Vagina (tissue), 2 donors: ENCODE measurements at regions not wholly inside any gene's neighbourhood (a gene's known extent, or its start where the extent isn't known, plus 50 kb on each side); places are given as distances from the start of the nearest gene placed in this dataset.

ENCODE experiments used
- DNase-seq, 2 donors: peaks; one replicate each; pipeline ENCODE4 v3.0.0-alpha.2; 2017; ENCODE audit errors: extremely low spot score in 2 of 2
- H3K27ac ChIP-seq: fragments of 200-600 bp; sonication (generic); one replicate; pipeline ENCODE4 v1.5.1; 2019
- H3K27me3 ChIP-seq: fragments of 200-600 bp; sonication (generic); one replicate; pipeline ENCODE4 v1.5.1; 2019
- H3K36me3 ChIP-seq, 2 donors: fragments of 200-600 bp; sonication (generic); one replicate each; pipeline ENCODE4 v1.5.1; 2017 to 2019
- H3K4me1 ChIP-seq: fragments of 200-600 bp; sonication (generic); one replicate; pipeline ENCODE4 v1.5.1; 2019
- H3K4me3 ChIP-seq, 2 donors: fragments of 200-600 bp; sonication (generic); 1 replicate in 1 of 2; 2 replicates in 1 of 2; pipeline ENCODE4 v1.5.1; 2016 to 2019
- H3K9me3 ChIP-seq: fragments of 200-600 bp; sonication (generic); one replicate; pipeline ENCODE4 v1.5.1; 2019
- POLR2A ChIP-seq, 2 donors: fragments of 450-650 bp; IDR thresholded peaks; one replicate each; pipeline ENCODE4 v1.6.1; 2017; ENCODE audit warnings: antibody characterized with exemption in 2 of 2, mild to moderate bottlenecking in 2 of 2, moderate library complexity in 2 of 2
- POLR2AphosphoS5 ChIP-seq, 2 donors: sonication (generic); formaldehyde crosslinking; IDR thresholded peaks; one replicate each; pipeline ENCODE4 v1.9.0; 2017; ENCODE audit warnings: antibody characterized with exemption in 2 of 2, mild to moderate bottlenecking in 2 of 2, low read depth in 1 of 2; ENCODE audit not compliant: insufficient read depth in 1 of 2
- intact Hi-C: fragments of 100-400 bp; cut with DNase I; formaldehyde crosslinking; loops from one replicate; pipeline ENCODE4 v1.15.1; 2023
- TF ChIP-seq, protein P1 (sequence below), 3 experiments: fragments of 450-650 bp in 2 of 3; fragments of 200-600 bp in 1 of 3; sonication (generic) in 1 of 3; IDR thresholded peaks; one replicate each; pipeline ENCODE4 v1.5.1; 2017 to 2019; ENCODE audit warnings: antibody characterized with exemption in 3 of 3, mild to moderate bottlenecking in 2 of 3, moderate library complexity in 2 of 3

DNA sequence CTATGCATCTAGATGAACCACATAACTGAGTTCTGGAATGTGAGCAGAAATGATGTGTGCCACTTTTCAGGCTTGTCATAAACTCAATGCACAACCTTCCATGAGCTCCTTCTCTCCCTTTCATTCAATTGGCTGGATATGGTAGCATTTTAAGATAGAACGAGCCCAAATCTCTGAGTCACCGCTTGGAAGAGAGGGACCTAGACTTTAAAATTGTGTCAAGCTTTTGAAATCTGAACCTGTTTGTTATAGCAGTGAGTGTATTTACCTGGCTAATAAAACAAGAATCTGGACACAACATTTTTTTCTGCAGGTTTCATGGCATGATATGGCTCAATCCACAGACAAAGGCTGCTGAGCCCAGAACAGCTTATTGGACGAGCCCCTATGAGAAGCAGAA, 297.8 kb upstream of the SPRED2 start:
- no peaks in the 10 kb centered on the region for H3K27me3 ChIP-seq
- peaks cover 7% of the 10 kb centered on the region for H3K4me1 ChIP-seq
- no peak overlapping the region for H3K4me3 ChIP-seq
- H3K9me3 ChIP-seq: no peaks in the 10 kb centered on the region
- DNase-seq: no peak
- H3K36me3 ChIP-seq: no peaks in the 10 kb centered on the region
- intact Hi-C loops: no loop called here
- TF ChIP-seq POLR2AphosphoS5 (IDR thresholded peaks at IDR 0.05; ENCODE audit: insufficient read depth in 1 of 2, low read depth in 1 of 2): no peak
- TF ChIP-seq, protein P1, sequence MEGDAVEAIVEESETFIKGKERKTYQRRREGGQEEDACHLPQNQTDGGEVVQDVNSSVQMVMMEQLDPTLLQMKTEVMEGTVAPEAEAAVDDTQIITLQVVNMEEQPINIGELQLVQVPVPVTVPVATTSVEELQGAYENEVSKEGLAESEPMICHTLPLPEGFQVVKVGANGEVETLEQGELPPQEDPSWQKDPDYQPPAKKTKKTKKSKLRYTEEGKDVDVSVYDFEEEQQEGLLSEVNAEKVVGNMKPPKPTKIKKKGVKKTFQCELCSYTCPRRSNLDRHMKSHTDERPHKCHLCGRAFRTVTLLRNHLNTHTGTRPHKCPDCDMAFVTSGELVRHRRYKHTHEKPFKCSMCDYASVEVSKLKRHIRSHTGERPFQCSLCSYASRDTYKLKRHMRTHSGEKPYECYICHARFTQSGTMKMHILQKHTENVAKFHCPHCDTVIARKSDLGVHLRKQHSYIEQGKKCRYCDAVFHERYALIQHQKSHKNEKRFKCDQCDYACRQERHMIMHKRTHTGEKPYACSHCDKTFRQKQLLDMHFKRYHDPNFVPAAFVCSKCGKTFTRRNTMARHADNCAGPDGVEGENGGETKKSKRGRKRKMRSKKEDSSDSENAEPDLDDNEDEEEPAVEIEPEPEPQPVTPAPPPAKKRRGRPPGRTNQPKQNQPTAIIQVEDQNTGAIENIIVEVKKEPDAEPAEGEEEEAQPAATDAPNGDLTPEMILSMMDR (IDR thresholded peaks at IDR 0.05): no peak
- no peak for TF ChIP-seq POLR2A (IDR thresholded peaks at IDR 0.05)
- H3K27ac ChIP-seq: no peak overlapping the region

DNA sequence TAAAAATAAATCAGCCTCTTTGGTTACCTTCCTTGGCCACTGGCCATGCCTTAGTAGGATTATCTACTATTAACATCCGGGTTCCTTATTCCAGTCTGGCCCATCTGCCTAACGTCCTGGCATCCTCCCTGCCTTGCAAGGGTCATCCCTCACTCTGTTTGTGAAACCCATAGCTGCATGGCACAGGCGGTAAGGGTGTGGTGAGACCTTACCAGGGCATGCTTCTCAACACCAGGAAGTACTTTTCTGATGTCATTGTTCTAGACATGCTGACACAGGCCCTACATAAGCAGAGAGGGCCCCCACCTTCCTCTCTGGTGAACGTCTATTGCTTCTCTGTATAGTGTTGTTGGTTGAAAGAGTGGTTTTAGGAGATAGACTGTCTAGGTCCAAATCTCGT, 296.8 kb upstream of the SPRED2 start:
- no peak overlapping the region for H3K27ac ChIP-seq
- TF ChIP-seq, protein P1 (IDR thresholded peaks at IDR 0.05): no peak
- TF ChIP-seq POLR2A (IDR thresholded peaks at IDR 0.05): no peak
- TF ChIP-seq POLR2AphosphoS5 (IDR thresholded peaks at IDR 0.05; ENCODE audit: insufficient read depth in 1 of 2, low read depth in 1 of 2): no peak
- intact Hi-C loops: no loop called here

DNA sequence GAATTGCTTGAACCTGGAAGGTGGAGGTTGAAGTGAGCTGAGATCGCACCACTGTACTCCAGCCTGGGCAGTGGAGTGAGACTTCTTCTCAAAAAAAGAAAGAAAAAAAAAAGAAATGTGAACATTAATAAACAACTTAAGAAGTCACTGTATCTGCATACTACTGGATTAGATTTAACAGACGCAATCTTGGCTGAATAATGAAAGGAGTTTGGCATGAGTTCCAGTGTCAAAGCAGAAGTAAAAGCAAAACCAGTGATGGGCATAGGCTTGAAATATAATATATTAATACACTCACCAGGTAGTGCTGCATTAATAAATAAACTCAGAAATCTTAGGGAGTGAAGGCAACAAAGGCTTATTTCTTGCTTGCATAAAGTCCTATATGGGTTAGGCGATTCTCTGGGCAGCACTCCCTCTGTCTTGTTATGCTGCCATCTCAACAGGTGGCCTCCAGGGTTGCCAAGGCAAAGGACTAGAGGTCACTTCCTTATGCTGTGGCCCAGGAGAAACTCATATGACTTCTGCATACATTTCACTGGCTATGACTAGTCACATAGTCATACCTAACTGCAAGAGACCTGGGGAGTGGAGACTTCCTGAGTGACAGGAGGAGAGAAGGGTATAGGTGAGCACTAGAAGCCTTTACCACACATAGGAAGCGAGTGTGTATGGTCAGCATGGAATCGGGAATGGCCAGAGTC, 296.2 kb upstream of the SPRED2 start:
- intact Hi-C loops: no loop called here
- Histone ChIP-seq H3K9me3 (no peaks in the 10 kb centered on the region), H3K36me3 (no peaks in the 10 kb centered on the region), H3K27me3 (no peaks in the 10 kb centered on the region), H3K4me3 (no peak overlapping the region), H3K4me1 (peaks cover 7% of the 10 kb centered on the region), H3K27ac (no peak overlapping the region)
- TF ChIP-seq POLR2AphosphoS5 (IDR thresholded peaks at IDR 0.05; ENCODE audit: insufficient read depth in 1 of 2, low read depth in 1 of 2) (peak in 1 of 2 donors; percentile 21), POLR2A (IDR thresholded peaks at IDR 0.05) (no peak)
- TF ChIP-seq, protein P1 (IDR thresholded peaks at IDR 0.05): no peak
- no peak for DNase-seq

More for the DNA sequence above, 296.8 kb upstream of the SPRED2 start:
- peaks cover 7% of the 10 kb centered on the region for H3K4me1 ChIP-seq
- H3K9me3 ChIP-seq: no peaks in the 10 kb centered on the region
- no peak overlapping the region for H3K4me3 ChIP-seq
- DNase-seq: no peak
- H3K36me3 ChIP-seq: no peaks in the 10 kb centered on the region
- H3K27me3 ChIP-seq: no peaks in the 10 kb centered on the region

DNA sequence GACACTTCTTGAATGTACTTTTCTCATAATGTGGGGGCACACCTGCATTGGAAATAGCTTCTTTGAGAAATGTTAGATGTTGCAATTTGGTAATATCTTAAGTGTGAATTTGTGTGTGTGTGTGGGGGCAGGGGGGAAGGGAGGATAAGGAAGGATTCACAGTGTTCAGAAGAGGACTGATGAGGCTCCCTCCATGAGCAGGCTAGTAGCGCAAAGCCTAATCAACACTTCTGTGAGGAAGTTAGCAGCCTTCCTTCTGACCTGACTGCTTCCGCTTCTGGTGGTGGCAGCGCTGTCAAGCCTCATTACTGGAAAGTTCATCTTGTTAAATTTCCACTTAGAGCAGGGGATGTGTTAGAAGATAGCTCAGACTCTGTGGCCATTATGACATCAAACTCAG, 295.4 kb upstream of the SPRED2 start:
- Histone ChIP-seq H3K27ac (no peak overlapping the region), H3K4me1 (peaks cover 7% of the 10 kb centered on the region)
- intact Hi-C loops: no loop called here

DNA sequence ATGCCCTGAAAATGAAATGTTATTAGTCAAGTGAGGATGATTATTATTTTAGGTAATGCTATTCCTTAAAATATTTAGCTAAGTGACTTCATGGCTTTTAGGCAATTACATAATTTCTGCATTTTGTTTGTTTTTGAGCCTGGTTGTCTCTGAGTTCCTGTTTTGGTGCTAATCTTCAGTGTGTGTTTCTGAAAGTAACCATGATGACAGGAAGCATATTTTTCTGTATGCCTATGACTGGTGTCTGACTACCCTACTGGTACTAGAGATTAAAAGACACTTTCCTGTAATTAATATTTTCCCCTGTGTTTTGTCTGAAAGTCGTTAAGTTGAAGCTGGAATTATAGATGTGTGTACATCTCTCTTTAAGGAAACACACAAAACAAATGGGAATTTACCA, 295.0 kb upstream of the SPRED2 start:
- Histone ChIP-seq H3K27ac (no peak overlapping the region), H3K4me3 (no peak overlapping the region), H3K27me3 (no peaks in the 10 kb centered on the region), H3K36me3 (no peaks in the 10 kb centered on the region), H3K9me3 (no peaks in the 10 kb centered on the region), H3K4me1 (peaks cover 7% of the 10 kb centered on the region)
- TF ChIP-seq POLR2A (IDR thresholded peaks at IDR 0.05) (no peak), POLR2AphosphoS5 (IDR thresholded peaks at IDR 0.05; ENCODE audit: insufficient read depth in 1 of 2, low read depth in 1 of 2) (no peak)
- TF ChIP-seq, protein P1 (IDR thresholded peaks at IDR 0.05): no peak
- DNase-seq: no peak
- intact Hi-C loops: no loop called here

More for the DNA sequence above, 295.4 kb upstream of the SPRED2 start:
- no peaks in the 10 kb centered on the region for H3K27me3 ChIP-seq
- TF ChIP-seq POLR2A (IDR thresholded peaks at IDR 0.05): no peak
- TF ChIP-seq, protein P1 (IDR thresholded peaks at IDR 0.05): no peak
- TF ChIP-seq POLR2AphosphoS5 (IDR thresholded peaks at IDR 0.05; ENCODE audit: insufficient read depth in 1 of 2, low read depth in 1 of 2): no peak
- DNase-seq: no peak
- no peaks in the 10 kb centered on the region for H3K36me3 ChIP-seq
- H3K4me3 ChIP-seq: no peak overlapping the region
- no peaks in the 10 kb centered on the region for H3K9me3 ChIP-seq
